GM13977 (cell line): ENCODE measurements at regions not wholly inside any gene's neighbourhood (a gene's known extent, or its start where the extent isn't known, plus 50 kb on each side); places are given as distances from the start of the nearest gene placed in this dataset.

Experiments
- DNase-seq: peaks from one replicate; pipeline ENCODE4 v3.0.0; 2012; ENCODE audit warnings: low spot score
- in situ Hi-C: fragments of 300-500 bp; cut with MboI; formaldehyde crosslinking; loops from one replicate; pipeline ENCODE4 v1.12.0; 2022; ENCODE audit warnings: low sequenced_read_pairs, low pct_unique_long_range_greater_than_20kb, mixed read lengths, inconsistent platforms; ENCODE audit not compliant: unreplicated experiment
- TF ChIP-seq, protein P1 (sequence below): IDR thresholded peaks from 2 replicates; pipeline ENCODE4 v1.5.1; 2012; ENCODE audit warnings: mild to moderate bottlenecking, control low read depth; ENCODE audit not compliant: insufficient read depth; ENCODE audit errors: extremely low read depth, missing control alignments

DNA sequence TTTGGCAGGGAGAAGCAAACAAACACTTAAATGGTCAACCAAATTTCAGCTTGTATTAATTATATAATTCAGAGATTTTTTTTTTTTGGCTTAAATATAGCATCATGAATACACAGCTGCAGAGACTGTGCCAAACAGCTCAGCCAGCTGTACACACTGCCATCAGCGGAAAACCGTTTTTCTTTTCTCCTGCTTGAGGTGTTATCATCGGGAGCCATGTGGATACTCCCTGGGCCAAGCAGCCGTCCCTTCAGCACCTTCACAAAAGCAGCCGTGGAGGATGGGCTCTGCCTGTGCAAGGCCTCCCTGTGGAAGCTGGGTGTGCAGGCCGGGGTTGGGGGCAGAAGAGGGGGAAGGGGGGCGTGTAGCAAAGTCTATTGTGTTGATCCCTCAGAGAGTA lies 85.0 kb downstream of the NUF2 start:
- TF ChIP-seq, protein P1, sequence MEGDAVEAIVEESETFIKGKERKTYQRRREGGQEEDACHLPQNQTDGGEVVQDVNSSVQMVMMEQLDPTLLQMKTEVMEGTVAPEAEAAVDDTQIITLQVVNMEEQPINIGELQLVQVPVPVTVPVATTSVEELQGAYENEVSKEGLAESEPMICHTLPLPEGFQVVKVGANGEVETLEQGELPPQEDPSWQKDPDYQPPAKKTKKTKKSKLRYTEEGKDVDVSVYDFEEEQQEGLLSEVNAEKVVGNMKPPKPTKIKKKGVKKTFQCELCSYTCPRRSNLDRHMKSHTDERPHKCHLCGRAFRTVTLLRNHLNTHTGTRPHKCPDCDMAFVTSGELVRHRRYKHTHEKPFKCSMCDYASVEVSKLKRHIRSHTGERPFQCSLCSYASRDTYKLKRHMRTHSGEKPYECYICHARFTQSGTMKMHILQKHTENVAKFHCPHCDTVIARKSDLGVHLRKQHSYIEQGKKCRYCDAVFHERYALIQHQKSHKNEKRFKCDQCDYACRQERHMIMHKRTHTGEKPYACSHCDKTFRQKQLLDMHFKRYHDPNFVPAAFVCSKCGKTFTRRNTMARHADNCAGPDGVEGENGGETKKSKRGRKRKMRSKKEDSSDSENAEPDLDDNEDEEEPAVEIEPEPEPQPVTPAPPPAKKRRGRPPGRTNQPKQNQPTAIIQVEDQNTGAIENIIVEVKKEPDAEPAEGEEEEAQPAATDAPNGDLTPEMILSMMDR = no peak
- no peak for DNase-seq
- in situ Hi-C loops = loop anchor here (25.0 kb wide), 1 partner anchor 1381 kb away; no protein-coding TSS in a partner anchor

DNA sequence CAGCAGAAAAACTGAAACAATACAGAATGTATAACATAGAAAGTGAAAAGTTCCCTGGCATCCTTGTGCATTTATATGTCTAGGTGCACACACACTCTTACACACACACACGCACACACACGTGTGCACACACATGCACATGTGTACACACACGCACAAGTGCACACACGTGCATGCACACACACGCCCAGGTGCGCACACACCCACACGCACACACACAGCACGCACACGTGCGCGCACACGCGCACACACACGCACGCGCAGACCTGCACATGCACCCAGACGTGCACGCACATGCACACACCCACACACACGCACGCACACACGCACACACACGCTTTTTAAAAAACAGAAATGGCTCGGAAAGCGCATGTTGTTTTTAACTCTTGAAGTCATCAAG lies 86.5 kb downstream of the NUF2 start:
- no peak for DNase-seq
- in situ Hi-C loops = loop anchor here (25.0 kb wide), 1 partner anchor 1379 kb away; no protein-coding TSS in a partner anchor
- TF ChIP-seq, protein P1 = no peak

DNA sequence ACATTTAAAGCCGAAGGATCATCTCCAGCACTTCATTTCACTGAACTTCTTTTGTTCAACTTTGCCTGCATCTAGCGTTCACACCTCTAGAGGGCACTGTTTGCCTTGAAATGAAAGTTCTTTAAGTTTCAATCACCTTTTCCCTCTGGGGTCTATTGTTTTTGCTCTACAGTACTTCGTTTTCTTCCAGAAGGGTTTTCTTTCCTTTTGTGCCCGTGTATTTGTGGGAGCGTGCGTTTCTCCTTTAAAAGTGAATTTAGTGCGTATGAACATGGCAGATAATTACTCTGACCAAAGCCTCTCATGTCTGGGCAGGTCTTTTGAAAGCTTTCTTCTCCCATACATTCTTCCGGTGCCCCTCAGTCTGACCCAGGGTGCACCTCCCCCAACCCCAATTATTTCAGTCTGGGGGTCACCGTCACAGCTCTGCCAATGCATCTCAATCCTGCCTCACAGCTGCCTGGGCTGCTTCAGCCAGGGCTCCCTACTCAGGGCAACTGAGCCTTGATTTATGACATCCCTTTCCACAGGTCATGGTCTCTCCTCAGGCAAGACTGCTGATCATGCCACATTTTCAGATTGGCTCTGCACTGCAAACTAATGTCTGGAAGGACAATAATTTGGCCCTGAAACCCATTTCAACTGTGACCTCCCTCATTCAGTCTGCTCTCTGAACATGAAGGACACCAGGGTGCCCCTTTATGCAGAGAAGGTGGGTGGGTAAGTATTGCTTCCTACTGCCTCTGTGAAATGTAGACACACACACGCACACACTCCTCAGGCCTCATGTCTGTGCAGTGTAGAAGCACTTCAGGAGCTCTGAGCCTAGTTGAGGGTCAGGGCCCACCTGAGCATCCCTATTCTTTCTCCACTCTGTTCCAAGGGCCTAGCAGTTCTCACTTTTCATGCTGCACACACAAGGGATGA lies 88.6 kb downstream of the NUF2 start:
- in situ Hi-C loops = loop anchor here (25.0 kb wide), 1 partner anchor 1377 kb away; no protein-coding TSS in a partner anchor
- TF ChIP-seq, protein P1 = peak; percentile 80
- peak; percentile 49 for DNase-seq

GRCh38 chr1:163412221-163412620 lies 90.5 kb downstream of the NUF2 start:
- no peak for DNase-seq
- in situ Hi-C loops = loop anchor here (25.0 kb wide), 1 partner anchor 1375 kb away; no protein-coding TSS in a partner anchor
- TF ChIP-seq, protein P1 = no peak

GRCh38 chr1:163414778-163415177 lies 93.0 kb downstream of the NUF2 start:
- TF ChIP-seq, protein P1 = no peak
- DNase-seq = no peak
- in situ Hi-C loops = loop anchor here (25.0 kb wide), 1 partner anchor 1373 kb away; no protein-coding TSS in a partner anchor

- TF ChIP-seq, protein P1 = no peak
- DNase-seq = no peak
- in situ Hi-C loops = loop anchor here (25.0 kb wide), 1 partner anchor 1366 kb away; no protein-coding TSS in a partner anchor
These were observed 99.9 kb downstream of the NUF2 start for GRCh38 chr1:163421701-163422100.
